ENCODE measurements at regions not wholly inside any gene's neighbourhood (a gene's known extent, or its start where the extent isn't known, plus 50 kb on each side); places are given as distances from the start of the nearest gene placed in this dataset.
"Not testable (repeated sequence)": the region's sequence is repeated elsewhere in the genome, so short reads cannot be mapped to it uniquely, and the experiment has no call there.

- DNase-seq, result no peak
Measured at GRCh38 chr20:22821796-22822195, 213.3 kb upstream of the SSTR4 start.

- no peak for DNase-seq
Measured at GRCh38 chr20:22823119-22823518, 212.0 kb upstream of the SSTR4 start.

- no peak for DNase-seq
Measured at GRCh38 chr20:22824077-22824476, 211.0 kb upstream of the SSTR4 start.

- DNase-seq, result no peak
Measured at GRCh38 chr20:22825076-22825475, 210.0 kb upstream of the SSTR4 start.

DNA sequence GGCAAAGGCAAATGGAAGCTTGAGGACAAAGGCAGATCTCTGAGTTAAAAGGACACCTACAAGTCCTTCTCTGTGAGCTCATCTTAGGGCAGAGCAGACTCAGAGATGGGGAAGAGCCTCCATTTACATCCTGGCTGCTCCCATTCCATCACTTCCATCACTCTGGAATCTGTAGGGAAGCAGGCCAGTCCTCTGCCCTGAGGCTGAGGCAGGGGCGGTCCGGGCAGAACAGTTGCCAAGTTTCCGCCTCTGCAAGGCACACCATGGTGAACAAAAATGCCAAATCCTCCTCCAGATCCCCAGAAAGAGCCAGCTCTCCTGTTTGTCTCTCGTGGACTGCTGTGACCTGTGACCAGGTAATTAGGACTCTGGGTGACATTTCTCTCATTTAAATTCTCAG, 209.6 kb upstream of the SSTR4 start:
- DNase-seq, result no peak

- no peak for DNase-seq
Measured at GRCh38 chr20:22826306-22827230, 208.5 kb upstream of the SSTR4 start.

GRCh38 chr20:22827916-22828315, 207.2 kb upstream of the SSTR4 start:
- DNase-seq, result no peak

DNA sequence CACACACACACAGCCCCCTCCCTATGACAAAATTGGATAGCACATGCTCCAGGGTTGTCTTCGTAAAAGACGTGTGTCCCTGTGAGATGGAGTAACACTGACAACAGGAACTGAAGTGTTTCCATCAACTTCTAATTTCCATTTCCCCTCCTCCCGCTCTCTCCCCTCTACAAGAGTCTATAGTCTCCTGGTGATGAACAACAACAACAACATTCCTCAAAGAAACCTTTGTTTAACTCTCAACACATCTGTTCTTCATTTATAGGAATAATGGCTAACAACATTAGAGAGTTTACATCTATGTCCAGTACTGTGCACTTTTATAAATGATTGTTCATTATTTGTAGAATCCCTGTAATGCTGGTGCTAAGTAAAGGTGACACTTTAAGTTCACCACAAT, 205.8 kb upstream of the SSTR4 start:
- no peak for DNase-seq

DNA sequence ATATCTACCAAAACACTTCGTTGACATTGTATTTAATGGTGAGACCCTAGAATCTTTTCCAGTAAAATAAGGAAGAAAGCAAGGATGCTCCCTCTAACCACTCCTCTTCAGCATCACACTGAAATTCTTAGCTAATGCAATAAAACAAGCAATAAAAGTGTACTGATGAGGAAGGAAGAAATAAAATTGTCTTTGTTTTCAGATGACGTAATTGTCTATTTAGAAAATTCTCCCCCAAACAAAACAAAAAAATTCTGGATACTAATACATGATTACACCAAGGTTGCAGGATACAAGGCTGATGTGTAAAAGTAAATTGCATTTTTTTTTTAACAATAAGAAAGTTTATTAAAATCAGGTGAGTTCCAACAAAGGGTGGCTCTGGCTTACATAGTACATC, 205.0 kb upstream of the SSTR4 start:
- DNase-seq, result no peak

GRCh38 chr20:22830715-22831114, 204.4 kb upstream of the SSTR4 start:
- not testable (repeated sequence) for DNase-seq

DNA sequence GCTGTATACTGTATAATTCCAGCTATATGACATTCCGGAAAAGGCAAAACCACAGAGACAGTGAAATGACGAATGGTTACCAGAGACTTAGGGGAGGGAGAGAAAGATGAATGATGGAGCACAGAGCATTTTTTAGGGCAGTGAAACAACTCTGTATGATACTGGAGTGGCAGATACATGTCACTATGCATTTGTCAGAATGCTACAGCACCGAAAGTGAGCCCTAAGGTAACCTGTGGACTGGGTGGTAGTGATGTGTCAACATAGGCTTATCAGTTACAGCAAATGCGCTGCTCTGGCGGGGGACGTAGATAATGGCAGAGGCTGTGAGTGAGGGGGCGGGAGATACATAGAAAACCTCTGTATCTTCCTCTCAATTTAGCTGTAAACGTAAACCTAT, 201.3 kb upstream of the SSTR4 start:
- DNase-seq, result no peak

DNA sequence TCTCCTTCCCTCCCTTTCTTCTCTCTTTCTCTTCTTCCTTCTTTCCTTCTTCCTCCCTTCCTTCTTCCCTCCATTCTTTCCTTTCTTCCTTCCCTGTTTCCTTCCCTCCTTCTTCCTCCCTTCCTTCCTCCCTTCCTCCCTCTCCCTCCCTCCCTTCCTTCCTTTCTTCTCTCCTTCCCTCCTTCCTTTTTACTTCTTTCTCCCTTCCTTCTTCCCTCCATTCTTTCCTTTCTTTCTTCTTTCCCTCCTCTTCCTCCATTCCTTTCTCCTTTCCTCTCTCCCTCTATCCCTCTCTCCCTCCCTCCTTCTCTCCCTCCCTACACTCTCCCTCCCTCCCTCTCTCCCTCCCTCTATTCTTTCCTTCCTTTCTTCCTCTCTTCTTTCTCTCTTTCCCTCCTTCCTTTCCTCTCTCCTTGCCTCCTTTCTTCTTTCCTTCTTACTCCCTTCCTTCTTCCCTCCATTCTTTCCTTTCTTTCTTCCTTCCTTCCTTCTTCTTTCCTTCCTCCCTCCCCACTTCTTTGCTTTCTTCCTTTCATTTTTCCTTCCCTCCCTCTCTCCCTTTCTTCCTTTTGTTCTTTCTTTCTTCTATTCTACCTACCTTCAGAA, 200.4 kb upstream of the SSTR4 start:
- DNase-seq, result no peak

- no peak for DNase-seq
Measured at GRCh38 chr20:22836211-22836610, 198.9 kb upstream of the SSTR4 start.

DNA sequence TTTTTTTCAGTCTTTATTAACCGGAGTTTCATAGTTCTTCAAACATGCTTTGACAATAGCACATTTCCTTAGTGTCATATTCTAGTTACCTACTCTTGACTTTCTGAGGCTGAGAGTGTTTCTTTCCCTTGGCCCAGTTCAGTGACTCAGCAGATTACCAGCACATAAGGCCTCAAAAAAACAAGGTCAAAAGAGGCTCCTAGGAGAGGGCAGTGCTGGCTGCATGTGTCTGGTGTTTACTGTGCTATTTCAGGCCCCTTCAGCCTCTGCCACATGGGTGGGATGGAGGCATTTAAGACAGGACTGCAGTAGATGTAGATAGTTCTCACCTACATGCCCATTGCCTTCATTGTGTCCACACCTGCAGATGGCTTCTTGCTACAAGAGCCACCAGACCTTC, 198.2 kb upstream of the SSTR4 start:
- no peak for DNase-seq

DNA sequence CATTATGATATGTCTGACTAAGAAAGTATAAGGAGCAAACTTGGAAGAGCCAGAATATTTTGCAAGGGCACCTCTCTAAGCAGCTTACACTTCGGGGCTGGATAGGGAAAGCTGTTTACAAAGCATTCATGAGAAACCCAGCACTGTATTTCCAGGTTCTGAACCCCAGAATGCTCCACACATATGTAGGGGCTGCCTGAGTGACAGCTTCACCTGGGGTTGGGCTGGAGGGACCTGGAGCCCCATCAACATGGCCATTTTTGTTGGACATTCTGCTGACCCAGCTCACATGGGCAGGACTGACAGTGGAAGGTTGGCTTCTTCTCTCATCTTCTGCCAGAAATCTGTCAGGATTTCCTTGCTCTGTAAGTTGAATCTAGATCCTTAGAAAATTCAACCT, 197.1 kb upstream of the SSTR4 start:
- DNase-seq, result no peak

DNA sequence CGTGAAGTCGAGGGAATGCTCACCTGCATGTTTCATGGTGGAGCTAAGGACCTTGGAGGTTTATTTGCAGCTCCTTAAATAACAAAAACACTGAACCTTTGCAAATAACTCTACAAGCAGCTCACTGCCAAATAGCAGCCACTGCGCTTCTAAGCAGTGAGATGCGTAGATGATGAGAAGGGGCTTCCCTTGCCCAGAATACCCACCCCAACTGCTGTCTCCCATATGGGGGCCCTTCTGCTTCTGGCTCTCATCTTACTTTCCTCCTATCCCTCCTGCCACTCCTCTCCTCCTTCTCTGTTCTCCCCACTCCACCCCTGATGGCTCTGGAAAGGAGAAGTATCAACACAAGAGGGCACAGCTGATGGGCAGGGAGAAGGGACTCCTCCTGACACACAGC, 193.3 kb upstream of the SSTR4 start:
- no peak for DNase-seq

DNA sequence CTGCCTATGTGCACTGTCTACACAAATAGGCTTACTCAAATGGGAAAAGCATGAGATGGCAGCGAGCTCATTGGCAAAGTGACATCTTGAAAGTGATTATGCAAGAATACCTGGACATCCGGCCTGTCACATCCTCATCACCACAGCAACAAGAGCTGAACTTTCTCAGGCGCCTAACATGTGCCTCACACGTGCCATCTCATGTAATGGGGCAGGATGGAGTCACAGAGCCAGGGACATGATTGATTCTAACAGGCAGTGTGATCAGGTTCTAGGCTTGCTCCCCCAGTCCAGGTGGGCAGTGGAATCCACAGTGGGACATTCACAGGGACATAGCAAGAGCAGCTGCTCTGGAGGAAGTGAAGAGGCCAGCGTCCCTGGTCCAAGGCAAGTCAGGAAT, 192.3 kb upstream of the SSTR4 start:
- no peak for DNase-seq

- no peak for DNase-seq
Measured at GRCh38 chr20:22844959-22845358, 190.2 kb upstream of the SSTR4 start.

DNA sequence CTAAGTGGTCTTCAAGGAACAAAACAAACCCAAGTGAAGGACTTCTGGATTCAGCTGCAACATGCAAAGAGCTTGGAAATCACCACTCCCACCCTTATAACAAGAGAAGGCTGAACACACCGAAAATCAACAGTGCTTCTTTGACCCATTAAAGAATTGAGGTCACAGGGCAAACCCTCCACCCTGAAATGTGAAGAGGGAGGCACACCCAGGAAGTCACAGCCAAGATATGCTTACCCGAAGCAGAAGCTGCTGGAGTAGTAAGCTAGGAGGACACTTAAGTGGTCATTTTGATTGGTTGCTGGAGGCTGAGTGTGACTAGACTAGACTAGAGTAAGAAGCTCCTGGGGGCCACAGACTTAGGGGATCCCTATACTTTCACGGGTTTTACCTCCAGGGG, 188.2 kb upstream of the SSTR4 start:
- no peak for DNase-seq

DNA sequence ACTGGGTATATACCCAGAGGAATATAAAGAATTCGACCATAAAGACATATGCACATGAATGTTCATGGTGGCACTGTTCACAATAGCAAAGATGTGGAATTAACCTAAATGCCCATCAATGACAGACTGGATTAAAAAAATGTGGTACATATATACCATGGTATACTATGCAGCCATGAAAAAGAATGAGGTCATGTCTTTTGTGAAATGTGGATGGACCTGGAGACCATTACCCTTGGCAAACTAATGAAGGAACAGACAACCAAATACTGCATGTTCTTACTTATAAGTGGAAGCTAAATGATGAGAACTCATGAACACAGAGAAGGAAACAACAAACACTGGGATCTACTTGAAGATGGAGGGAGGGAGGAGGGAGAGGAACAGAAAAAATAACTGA, 186.7 kb upstream of the SSTR4 start:
- no peak for DNase-seq

- DNase-seq, result not testable (repeated sequence)
Measured at GRCh38 chr20:22851679-22852346, 183.3 kb upstream of the SSTR4 start.

- no peak for DNase-seq
Measured at GRCh38 chr20:22861231-22861980, 173.7 kb upstream of the SSTR4 start.

DNA sequence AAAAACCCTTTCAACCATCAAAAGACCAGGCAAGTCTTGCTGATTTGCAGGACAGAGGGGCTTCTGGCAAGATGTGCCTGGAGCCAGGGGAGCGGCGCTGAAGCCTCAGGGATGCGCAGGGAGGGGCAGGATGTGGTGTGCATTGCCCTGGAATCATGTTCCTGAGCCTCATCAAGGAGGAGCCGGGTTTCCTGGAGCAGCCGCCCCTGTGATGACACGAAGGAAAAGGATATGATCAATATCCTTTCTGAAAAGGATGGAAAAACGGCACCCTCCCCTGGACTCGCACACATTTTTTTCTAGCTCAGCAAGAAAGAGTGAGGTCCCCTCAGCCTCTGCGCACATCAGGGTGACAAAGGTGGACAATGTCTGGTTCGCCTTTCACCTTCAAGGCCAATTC, 173.1 kb upstream of the SSTR4 start:
- no peak for DNase-seq
